ENCODE measurements at regions not wholly inside any gene's neighbourhood (a gene's known extent, or its start where the extent isn't known, plus 50 kb on each side); places are given as distances from the start of the nearest gene placed in this dataset.
A peak's percentile ranks its signal among the peaks of the same experiment; 100 is the strongest.

DNA sequence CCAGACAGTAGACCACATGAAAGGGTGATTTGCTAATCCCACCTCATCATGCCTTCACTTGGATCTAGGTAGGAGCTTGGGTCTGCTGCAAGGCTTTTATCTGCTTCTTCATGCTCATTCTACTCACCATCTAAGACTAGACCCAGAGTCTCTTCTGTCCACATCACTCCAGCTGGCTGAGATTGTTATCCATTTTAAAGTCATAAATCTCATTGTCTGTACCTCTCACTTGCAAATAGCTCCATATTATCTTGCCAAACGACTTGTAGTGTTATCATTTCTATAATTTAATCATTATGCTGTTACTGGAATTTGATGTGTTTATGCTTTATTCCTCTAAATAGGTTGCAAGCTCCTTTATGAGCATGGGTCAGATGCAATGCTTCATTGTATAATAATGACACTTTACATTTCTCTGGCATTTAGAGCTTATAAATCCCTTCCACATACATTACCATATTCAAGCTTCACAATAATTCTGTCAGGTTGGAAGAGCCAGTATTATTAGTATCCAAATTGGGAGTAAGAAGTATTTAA is 254.2 kb upstream of the SORL1-AS1 start:
- Histone ChIP-seq H3K36me3 (no peaks in the 10 kb centered on the region), H4K20me1 (ENCODE audit: low read depth) (no peaks in the 10 kb centered on the region), H3K4me2 (no peak overlapping the region), H3K9me3 (ENCODE audit: low read depth) (no peaks in the 10 kb centered on the region), H3K27me3 (no peaks in the 10 kb centered on the region), H3F3A (ENCODE audit: low read depth) (no peaks in the 10 kb centered on the region), H3K4me3 (no peak overlapping the region), H3K4me1 (peaks cover 18% of the 10 kb centered on the region), H2AFZ (replicated peaks) (no peak overlapping the region), H3K9ac (no peak overlapping the region), H3K79me2 (ENCODE audit: low read depth) (no peaks in the 10 kb centered on the region), H3K27ac (no peak overlapping the region)
- DNase-seq (ENCODE audit: low spot score), result no peak
- TF ChIP-seq, protein P1, sequence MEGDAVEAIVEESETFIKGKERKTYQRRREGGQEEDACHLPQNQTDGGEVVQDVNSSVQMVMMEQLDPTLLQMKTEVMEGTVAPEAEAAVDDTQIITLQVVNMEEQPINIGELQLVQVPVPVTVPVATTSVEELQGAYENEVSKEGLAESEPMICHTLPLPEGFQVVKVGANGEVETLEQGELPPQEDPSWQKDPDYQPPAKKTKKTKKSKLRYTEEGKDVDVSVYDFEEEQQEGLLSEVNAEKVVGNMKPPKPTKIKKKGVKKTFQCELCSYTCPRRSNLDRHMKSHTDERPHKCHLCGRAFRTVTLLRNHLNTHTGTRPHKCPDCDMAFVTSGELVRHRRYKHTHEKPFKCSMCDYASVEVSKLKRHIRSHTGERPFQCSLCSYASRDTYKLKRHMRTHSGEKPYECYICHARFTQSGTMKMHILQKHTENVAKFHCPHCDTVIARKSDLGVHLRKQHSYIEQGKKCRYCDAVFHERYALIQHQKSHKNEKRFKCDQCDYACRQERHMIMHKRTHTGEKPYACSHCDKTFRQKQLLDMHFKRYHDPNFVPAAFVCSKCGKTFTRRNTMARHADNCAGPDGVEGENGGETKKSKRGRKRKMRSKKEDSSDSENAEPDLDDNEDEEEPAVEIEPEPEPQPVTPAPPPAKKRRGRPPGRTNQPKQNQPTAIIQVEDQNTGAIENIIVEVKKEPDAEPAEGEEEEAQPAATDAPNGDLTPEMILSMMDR (IDR thresholded peaks at IDR 0.05), result no peak
- TF ChIP-seq EZH2phosphoT487 (IDR thresholded peaks at IDR 0.05) (no peak), EZH2 (IDR thresholded peaks at IDR 0.05) (no peak)
- no peaks in the 10 kb centered on the region for H3K4me1 Mint-ChIP-seq
- H3K36me3 Mint-ChIP-seq, result no peaks in the 10 kb centered on the region
- H3K4me3 Mint-ChIP-seq, result no peak overlapping the region
- H3K27me3 Mint-ChIP-seq (ENCODE audit: insufficient read depth, low read depth), result no peaks in the 10 kb centered on the region
- H3K9me3 Mint-ChIP-seq, result no peaks in the 10 kb centered on the region
- no peak overlapping the region for H3K27ac Mint-ChIP-seq

DNA sequence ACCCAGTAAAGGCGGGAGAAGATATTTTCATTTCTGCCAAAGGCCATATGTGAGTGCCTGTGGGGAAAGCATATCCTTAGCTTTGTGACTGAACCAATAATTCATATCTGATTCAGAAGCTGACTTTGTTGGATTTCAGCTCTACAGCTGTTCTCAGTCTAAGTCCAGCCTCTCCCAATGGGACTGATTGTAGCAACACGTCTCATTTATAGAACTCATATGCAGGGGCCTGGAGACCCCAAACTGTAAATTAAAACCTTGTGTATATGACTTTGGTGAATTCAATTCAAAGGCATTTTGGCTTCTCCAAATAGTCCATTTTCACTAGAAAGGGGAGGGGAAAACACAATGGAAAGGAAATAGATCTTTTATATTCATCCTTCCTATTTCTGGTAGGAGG is 250.4 kb upstream of the SORL1-AS1 start:
- H3K4me1 Mint-ChIP-seq, result peaks cover 7% of the 10 kb centered on the region
- H3K9me3 Mint-ChIP-seq, result no peaks in the 10 kb centered on the region
- no peaks in the 10 kb centered on the region for H3K27me3 Mint-ChIP-seq (ENCODE audit: insufficient read depth, low read depth)
- Histone ChIP-seq H3K9me3 (ENCODE audit: low read depth) (no peaks in the 10 kb centered on the region), H3K36me3 (no peaks in the 10 kb centered on the region), H3K27ac (no peak overlapping the region), H3K4me3 (no peak overlapping the region), H2AFZ (replicated peaks) (no peak overlapping the region), H4K20me1 (ENCODE audit: low read depth) (no peaks in the 10 kb centered on the region), H3K27me3 (no peaks in the 10 kb centered on the region), H3K4me2 (no peak overlapping the region), H3K4me1 (peaks cover 19% of the 10 kb centered on the region), H3K79me2 (ENCODE audit: low read depth) (no peaks in the 10 kb centered on the region), H3F3A (ENCODE audit: low read depth) (no peaks in the 10 kb centered on the region), H3K9ac (no peak overlapping the region)
- no peak overlapping the region for H3K27ac Mint-ChIP-seq
- no peak for DNase-seq (ENCODE audit: low spot score)
- H3K36me3 Mint-ChIP-seq, result no peaks in the 10 kb centered on the region
- TF ChIP-seq EZH2 (IDR thresholded peaks at IDR 0.05) (no peak), EZH2phosphoT487 (IDR thresholded peaks at IDR 0.05) (no peak)
- H3K4me3 Mint-ChIP-seq, result no peak overlapping the region

DNA sequence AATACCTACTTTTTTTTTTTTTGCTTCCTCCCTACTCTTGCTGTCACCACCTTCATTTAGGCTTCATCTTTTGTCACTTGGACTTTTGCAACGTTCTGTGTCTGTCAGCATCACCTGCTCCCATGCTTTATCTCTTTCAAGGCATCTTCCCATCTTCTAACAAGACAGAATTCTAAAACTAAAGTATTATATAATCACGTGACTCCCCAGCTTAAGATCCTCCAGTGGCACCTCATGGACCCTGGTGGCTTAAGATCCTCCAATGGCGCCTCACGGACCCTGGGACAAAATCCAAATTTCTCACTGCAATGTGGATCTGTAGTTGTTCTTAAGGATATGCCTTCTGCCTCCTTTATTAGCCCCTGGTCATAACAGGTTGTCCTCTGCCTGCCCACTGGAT is 248.2 kb upstream of the SORL1-AS1 start:
- H3K27me3 Mint-ChIP-seq (ENCODE audit: insufficient read depth, low read depth), result peaks cover under 1% of the 10 kb centered on the region

DNA sequence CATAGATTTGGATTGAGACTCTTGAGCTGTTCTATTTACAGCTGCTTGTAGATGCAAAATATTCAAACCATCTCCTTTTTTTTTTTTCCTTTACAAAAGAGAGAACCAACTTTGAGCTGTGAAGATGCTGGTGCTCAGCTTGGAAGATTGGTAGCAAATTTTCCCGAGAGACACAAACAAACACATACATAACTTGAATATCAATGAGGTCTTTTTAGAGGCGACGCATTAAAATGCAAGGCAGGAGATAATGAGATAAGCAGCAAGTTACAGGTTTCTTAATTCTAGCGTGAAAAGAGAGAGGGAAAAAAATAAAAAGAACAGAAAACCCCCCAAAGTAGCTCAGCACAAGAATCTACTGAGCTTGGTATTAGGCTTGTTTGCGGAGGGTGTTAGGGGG is 247.0 kb upstream of the SORL1-AS1 start:
- H3K4me3 Mint-ChIP-seq, result no peak overlapping the region

More for the DNA sequence above, 248.2 kb upstream of the SORL1-AS1 start:
- Histone ChIP-seq H3K9me3 (ENCODE audit: low read depth) (no peaks in the 10 kb centered on the region), H2AFZ (replicated peaks) (no peak overlapping the region), H3K27me3 (no peaks in the 10 kb centered on the region), H3F3A (ENCODE audit: low read depth) (no peaks in the 10 kb centered on the region), H3K4me2 (no peak overlapping the region), H3K79me2 (ENCODE audit: low read depth) (no peaks in the 10 kb centered on the region), H4K20me1 (ENCODE audit: low read depth) (no peaks in the 10 kb centered on the region), H3K27ac (no peak overlapping the region), H3K4me1 (peaks cover 18% of the 10 kb centered on the region), H3K36me3 (no peaks in the 10 kb centered on the region), H3K9ac (no peak overlapping the region), H3K4me3 (no peak overlapping the region)
- peaks cover 17% of the 10 kb centered on the region for H3K4me1 Mint-ChIP-seq
- no peak overlapping the region for H3K27ac Mint-ChIP-seq
- H3K4me3 Mint-ChIP-seq, result no peak overlapping the region
- no peaks in the 10 kb centered on the region for H3K9me3 Mint-ChIP-seq
- TF ChIP-seq EZH2 (IDR thresholded peaks at IDR 0.05), result no peak
- TF ChIP-seq, protein P1 (IDR thresholded peaks at IDR 0.05), result no peak
- TF ChIP-seq EZH2phosphoT487 (IDR thresholded peaks at IDR 0.05), result no peak
- no peak for DNase-seq (ENCODE audit: low spot score)
- no peaks in the 10 kb centered on the region for H3K36me3 Mint-ChIP-seq

More for the DNA sequence above, 247.0 kb upstream of the SORL1-AS1 start:
- H3K9ac ChIP-seq, result no peak overlapping the region
- H2AFZ ChIP-seq (replicated peaks), result no peak overlapping the region
- H3K4me3 ChIP-seq, result no peak overlapping the region
- H3K9me3 Mint-ChIP-seq, result no peaks in the 10 kb centered on the region
- H3F3A ChIP-seq (ENCODE audit: low read depth), result no peaks in the 10 kb centered on the region
- no peak overlapping the region for H3K27ac Mint-ChIP-seq
- DNase-seq (ENCODE audit: low spot score), result no peak
- no peaks in the 10 kb centered on the region for H3K9me3 ChIP-seq (ENCODE audit: low read depth)
- H3K36me3 ChIP-seq, result no peaks in the 10 kb centered on the region
- H4K20me1 ChIP-seq (ENCODE audit: low read depth), result no peaks in the 10 kb centered on the region
- peaks cover 2% of the 10 kb centered on the region for H3K27me3 Mint-ChIP-seq (ENCODE audit: insufficient read depth, low read depth)
- no peak overlapping the region for H3K27ac ChIP-seq
- no peaks in the 10 kb centered on the region for H3K27me3 ChIP-seq
- H3K4me1 ChIP-seq, result peaks cover 18% of the 10 kb centered on the region
- peaks cover 23% of the 10 kb centered on the region for H3K4me1 Mint-ChIP-seq
- no peaks in the 10 kb centered on the region for H3K36me3 Mint-ChIP-seq
- H3K4me2 ChIP-seq, result peak overlapping the region; percentile 23
- TF ChIP-seq, protein P1 (IDR thresholded peaks at IDR 0.05), result no peak
- TF ChIP-seq EZH2 (IDR thresholded peaks at IDR 0.05), result no peak
- no peak for TF ChIP-seq EZH2phosphoT487 (IDR thresholded peaks at IDR 0.05)
- H3K79me2 ChIP-seq (ENCODE audit: low read depth), result no peaks in the 10 kb centered on the region
